ENCODE measurements at regions not wholly inside any gene's neighbourhood (a gene's known extent, or its start where the extent isn't known, plus 50 kb on each side); places are given as distances from the start of the nearest gene placed in this dataset.

- intact Hi-C loops (cut with micrococcal nuclease), result no loop called here
- DNase-seq, result no peak
- ATAC-seq, result no peak
Observed at GRCh38 chr2:165033402-165033801, 78.1 kb upstream of the SLC38A11 start.

GRCh38 chr2:165032559-165032958, 77.2 kb upstream of the SLC38A11 start:
- DNase-seq (no peak), ATAC-seq (no peak)
- intact Hi-C loops (cut with micrococcal nuclease), result no loop called here

DNA sequence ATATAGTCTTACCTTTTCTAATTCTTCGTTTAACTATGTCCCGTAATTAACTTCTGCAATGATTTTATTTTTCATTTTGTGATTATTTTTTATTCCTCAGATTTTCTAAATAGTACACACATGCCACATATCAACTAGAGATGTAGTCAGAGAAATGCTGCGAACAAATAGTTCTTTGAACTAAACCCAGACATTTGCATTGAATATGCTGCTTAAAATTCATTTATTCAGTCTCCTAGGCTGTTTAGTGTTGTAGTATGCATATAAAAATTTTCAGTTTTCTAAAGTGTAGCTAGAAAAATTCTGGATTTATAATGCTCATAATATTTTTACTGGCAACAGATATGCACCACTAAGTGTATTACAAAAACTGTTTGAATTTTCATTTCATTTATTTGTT, 68.9 kb upstream of the SLC38A11 start:
- ATAC-seq (no peak), DNase-seq (no peak)
- intact Hi-C loops (cut with micrococcal nuclease), result no loop called here

DNA sequence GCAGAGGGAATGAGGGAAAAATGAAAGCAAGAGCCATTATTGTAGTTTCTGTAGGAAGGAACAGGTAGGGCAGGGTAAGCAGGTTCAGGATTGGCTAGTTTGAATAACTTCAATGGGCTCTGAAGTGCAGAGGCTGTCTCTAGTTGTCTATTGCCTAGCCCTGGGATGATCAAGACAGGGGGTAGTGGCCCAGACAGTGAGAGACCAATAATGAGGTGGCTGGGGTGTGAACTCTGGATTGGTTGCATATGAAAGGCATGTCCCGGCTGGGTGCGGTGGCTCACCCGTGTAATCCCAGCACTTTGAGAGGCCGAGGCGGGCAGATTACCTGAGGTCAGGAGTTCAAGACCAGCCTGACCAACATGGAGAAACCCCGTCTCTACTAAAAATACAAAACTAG, 67.5 kb upstream of the SLC38A11 start:
- DNase-seq (no peak), ATAC-seq (no peak)
- intact Hi-C loops (cut with micrococcal nuclease), result no loop called here

- ATAC-seq (no peak), DNase-seq (no peak)
- intact Hi-C loops (cut with micrococcal nuclease), result loop anchor here (5.0 kb wide), 1 partner anchor 184 kb away; the partner anchor contains the start of gene SCN3A
Observed at GRCh38 chr2:165017966-165018596, 62.8 kb upstream of the SLC38A11 start.

DNA sequence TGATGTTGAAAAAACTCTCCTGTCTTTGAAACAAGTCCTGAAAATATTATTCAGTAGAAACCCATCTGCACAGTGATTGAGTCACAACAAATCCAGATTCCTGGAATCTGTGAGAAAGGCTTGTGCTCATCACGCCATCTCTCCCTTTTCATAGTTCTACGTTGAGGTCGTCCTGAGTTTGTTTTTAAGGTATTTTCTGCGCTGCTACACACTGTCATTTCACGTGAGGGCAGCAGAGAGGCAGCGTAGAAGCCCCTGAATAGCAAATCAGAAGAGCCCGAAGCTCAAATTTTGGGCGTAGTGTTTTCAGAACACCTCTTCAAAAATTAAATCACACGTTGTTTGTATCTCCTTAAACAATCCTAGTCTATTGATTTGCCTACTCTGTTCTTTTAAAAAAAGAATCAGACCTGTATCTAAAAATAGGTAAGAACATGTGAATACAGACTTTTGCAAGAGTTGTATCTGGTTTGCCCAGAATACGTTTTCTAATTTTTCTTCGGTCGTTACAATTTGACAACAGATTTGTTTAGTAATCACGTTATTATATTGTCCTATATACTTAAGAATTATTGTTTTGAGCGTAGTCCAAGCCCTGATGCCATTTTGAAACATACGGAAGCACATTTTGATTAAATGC, 61.6 kb upstream of the SLC38A11 start:
- intact Hi-C loops (cut with micrococcal nuclease), result loop anchor here (5.0 kb wide), 1 partner anchor 185 kb away; the partner anchor contains the start of gene SCN3A
- no peak for DNase-seq

DNA sequence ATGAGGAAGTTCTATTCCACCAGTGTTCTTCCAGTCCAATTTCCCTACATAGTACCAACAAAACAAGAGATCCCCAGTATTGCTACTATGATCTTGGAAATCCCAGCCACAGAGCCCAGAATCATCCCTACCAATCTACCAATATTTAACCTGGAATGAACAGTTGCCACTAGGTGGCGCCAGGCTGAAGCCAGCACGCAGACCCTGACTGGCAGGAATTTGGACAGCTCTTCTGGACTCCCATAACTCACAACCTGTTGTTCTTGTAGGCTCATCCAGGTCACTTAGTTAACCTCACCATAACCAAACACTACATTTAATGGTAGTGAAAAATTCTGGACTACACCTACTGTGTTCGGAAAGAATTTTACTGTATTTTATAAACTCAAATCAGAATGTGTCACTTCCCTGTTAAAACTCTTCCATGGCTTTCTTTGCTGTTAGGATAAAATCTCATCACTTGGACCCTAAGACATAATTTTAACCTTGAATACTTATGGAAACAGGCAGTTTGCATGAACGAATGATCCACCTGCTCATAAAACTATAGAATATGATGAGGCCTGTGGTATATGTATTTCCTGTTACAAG, 59.8 kb upstream of the SLC38A11 start:
- intact Hi-C loops (cut with micrococcal nuclease), result loop anchor here (5.0 kb wide), 1 partner anchor 187 kb away; the partner anchor contains the start of gene SCN3A
- peak; percentile 69 for DNase-seq
- ATAC-seq, result peak; percentile 79

More for the DNA sequence above, 61.6 kb upstream of the SLC38A11 start:
- peak; percentile 67 for ATAC-seq

DNA sequence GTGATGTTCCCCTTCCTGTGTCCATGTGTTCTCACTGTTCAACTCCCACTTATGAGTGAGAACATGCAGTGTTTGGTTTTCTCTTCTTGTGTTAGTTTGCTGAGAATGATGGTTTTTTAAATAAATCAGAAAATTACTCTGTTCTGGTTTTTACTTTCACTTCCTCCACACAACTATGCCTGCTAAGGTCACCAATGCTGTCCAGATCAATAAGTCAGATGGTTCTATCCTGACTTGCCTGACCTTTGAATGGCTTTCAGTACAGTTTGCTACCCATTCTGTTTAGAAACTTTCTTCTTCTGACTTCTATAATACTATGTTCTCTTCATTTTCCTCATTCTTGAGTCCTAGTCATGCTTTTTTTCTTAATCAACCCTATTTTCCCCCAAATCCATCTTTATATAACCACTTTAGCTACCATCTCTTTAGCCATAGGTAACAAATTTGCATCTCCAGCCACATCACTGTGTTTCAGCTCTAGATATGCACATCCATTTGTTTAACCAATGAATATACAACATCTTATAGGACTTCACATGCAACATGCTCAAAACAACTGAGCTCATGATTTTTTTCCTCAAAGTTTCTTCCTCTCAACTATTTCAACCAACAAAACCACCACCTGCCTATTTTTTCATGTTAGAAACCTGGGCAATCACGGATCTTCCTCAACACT, 58.8 kb upstream of the SLC38A11 start:
- intact Hi-C loops (cut with micrococcal nuclease), result no loop called here
- DNase-seq (no peak), ATAC-seq (no peak)

GRCh38 chr2:165011199-165011598, 55.9 kb upstream of the SLC38A11 start:
- ATAC-seq, result no peak
- DNase-seq, result no peak
- intact Hi-C loops (cut with micrococcal nuclease), result no loop called here

DNA sequence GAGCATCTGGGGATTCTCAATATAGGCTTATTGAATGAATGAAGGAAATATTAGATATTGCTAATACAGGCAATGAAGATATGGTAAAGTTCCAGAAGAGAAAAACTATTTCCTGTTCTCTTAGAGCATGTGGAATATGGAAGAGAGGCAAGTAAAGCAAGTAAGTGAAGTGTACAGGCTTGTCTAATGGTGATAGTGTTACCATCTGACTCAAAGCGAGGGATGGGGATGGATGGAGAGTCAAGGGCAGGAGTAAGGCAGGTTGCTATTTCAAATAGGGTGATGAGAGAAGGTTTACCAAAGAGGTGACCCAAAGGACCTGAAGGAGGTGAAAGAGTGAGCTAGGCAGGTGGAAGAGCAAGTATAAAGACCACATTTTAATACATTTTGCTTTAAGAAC, 55.2 kb upstream of the SLC38A11 start:
- intact Hi-C loops (cut with micrococcal nuclease), result no loop called here
- DNase-seq (no peak), ATAC-seq (no peak)

- DNase-seq (no peak), ATAC-seq (no peak)
- intact Hi-C loops (cut with micrococcal nuclease), result no loop called here
Observed at GRCh38 chr2:165009466-165009865, 54.1 kb upstream of the SLC38A11 start.

DNA sequence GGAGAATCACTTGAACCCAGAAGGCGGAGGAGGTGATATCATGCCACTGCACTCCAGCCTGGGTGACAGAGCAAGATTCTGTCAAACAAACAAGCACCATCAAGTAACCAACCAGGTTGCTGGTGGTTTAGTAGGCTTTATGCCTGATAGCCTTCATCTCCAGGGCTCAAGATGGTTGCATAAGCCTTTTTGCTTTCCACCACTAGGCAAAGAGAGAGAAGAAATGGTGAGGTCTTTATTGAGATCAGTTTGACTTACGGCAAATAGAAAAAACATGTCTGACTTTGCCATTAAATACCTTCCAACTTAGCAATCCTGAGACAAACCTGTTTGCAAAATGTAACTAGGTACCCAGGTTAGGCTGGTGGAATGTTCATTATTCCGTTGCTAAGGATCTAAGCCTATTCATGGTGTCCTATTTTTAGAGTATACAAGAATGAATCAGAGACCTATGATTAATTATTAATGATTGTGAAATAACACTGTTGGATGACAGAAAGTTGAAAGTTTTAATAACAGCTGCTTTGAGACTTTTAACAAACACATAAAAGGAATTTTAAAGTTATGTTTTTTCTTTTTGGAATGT, 53.5 kb upstream of the SLC38A11 start:
- intact Hi-C loops (cut with micrococcal nuclease), result no loop called here
- ATAC-seq, result no peak
- no peak for DNase-seq

GRCh38 chr2:165007161-165007744, 51.9 kb upstream of the SLC38A11 start:
- intact Hi-C loops (cut with micrococcal nuclease), result no loop called here
- ATAC-seq (no peak), DNase-seq (no peak)

All from left ventricle myocardium superior (tissue), 1 donor.